ENCODE measurements at regions not wholly inside any gene's neighbourhood (a gene's known extent, or its start where the extent isn't known, plus 50 kb on each side); places are given as distances from the start of the nearest gene placed in this dataset.

DNA sequence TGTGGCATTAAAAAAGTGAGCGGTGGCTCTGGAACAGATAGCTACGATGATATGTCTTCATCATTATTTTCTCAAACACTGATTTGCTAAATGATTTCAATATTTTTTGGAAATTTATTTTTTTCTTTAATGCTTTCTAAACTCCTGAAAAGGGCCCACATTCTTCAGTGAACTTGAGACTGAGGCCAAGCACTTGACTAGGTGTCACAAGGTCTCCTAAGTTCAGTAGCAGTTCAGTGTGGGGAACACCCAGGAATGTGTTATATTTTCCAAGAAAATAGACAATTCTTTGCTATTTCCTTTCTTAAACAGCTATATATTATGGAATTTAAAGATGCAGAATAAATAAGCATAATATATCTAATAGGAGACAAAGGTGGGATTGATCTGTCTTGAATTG, 850.9 kb downstream of the USP25 start:
- DNase-seq (ENCODE audit: low read depth in 2 of 2), result no peak

DNA sequence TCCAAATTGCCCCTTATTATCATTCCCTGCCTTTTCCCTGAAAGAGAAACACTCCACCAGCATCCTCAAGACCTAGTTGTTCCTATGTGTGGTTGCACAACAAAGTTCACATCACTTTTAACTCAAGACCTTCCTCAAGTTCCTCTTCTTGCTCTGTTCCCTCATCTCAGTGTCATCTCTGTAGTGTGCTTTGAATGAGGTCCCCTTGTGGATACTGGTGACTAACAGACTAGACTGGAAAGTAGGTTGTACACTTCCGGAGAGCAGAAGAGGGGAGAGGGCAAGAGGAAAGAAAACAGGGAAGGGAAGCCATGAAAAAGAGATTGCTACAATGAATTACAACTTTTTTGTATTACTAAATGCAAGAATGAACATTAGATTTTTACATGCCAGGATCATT, 853.8 kb downstream of the USP25 start:
- no peak for DNase-seq (ENCODE audit: low read depth in 2 of 2)

DNA sequence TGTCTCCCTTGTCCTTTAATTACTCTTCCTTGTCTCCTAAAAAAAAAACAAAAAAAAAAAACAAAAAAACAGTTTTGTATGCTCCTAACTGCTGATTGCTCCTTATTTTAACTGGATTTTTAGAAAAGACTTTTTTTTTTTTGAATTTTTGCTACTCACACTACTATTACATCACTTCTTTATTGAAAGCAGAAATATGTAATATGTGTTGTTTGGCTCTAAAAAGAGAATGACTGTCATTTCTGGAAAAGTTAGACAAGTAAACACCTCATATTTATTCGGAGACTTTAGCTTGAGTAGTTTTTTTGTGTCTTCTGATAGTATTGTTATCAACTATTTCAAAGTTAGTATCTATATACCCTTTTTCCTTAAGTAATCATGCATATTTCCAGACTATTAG, 855.0 kb downstream of the USP25 start:
- DNase-seq (ENCODE audit: low read depth in 2 of 2), result no peak

GRCh38 chr21:16585896-16586295, 856.1 kb downstream of the USP25 start:
- no peak for DNase-seq (ENCODE audit: low read depth in 2 of 2)

- no peak for DNase-seq (ENCODE audit: low read depth in 2 of 2)
Measured at GRCh38 chr21:16587141-16587581, 857.4 kb downstream of the USP25 start.

DNA sequence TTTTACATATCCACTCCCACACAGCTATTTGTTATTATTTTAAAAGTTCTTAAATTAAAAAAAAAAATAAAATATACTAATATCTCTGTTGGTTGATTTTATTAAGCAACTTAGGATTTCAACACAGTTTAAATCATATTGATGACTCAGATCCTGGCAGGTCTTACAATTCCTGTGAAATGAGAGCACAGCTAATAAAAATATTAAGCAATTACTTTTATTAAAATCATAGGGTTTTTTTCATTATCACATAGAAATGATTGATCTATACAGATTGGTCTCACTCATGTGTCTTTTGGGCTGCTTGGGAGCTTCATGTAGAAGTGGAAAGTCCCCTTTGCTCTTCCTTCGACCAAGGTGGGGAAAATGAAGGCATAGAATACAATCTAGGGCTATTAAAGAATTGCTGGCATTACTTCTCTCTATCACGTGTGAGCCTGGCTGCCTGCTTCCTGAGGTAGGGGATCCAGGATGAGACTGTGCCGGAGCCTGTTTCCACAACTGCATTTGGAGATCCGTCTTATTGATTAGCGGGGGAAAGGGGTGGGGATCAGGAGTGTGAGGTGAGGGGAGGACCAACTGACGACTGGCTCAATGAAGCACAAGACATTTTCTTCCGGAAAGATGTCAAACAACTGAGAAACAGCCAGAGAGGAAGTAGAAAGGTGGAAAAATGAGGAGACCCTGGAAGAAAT, 858.0 kb downstream of the USP25 start:
- no peak for DNase-seq (ENCODE audit: low read depth in 2 of 2)

DNA sequence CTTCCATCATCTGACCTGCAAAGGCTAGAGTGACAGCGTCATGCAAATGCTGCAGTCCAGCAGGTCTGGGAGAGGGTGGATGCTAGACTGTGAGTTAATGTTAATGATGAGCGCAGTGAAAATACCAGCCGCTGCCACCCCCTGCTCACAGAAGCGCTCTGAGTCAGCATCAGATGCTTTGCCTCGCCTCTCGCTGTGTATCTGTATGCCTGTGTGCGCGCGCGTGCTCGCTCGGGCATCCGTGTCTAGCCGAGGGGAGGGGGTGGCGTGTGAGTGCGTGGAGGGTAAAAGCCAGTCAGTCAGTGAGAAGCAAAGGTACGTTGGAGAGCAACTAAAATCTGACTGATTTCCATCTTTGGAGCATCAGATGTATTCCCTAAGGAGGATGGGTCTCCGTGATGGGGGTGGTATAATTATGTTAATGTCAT, 858.7 kb downstream of the USP25 start:
- DNase-seq (ENCODE audit: low read depth in 2 of 2), result no peak

- no peak for DNase-seq (ENCODE audit: low read depth in 2 of 2)
Measured at GRCh38 chr21:16589006-16589898, 859.5 kb downstream of the USP25 start.

DNA sequence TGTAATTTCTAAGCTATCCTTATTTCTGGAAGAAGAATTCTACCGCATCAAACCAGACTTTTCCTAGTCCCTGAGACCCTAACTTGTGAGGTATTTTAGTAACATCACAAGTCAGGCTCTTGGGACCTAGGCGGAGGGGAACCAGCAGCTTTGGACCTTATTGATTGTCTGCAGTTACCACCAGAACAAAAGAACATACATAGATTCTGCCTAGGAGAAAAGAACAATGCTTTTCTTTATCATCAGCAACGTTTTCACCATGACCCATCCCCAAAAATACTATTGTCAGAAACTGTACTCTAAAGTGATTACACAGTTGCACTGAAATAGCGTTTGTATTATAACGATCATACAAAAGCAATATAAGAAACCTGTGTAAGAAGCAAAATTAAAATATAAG, 860.4 kb downstream of the USP25 start:
- DNase-seq (ENCODE audit: low read depth in 2 of 2), result no peak

DNA sequence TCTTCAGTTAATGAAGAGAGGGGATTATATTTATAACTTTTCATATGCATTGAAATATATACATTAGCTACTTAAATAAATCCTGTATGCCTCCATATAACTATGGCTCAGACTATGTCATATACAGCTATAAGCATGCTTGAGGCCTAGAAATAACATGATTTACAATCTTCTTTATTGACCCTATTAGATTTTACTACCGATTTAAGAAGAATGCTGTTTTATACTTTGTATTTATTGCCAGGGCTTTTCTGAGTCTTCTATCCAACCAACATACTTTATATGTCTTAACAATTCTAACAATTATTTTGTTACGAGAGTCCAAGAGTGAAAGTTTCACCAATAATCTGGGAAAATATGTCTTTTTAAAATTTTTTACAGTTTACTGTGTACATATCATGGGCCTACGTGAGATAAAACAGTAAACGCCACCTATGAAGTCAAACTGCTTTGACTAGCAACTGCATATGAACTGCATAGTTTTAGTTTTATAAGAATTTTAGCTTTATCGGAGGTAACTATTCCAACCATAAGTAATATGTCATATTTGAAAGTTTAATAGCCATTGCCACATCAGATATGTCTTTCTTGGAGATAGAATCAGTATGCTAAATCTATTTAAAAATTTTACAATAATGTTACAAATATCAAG, 861.0 kb downstream of the USP25 start:
- no peak for DNase-seq (ENCODE audit: low read depth in 2 of 2)

DNA sequence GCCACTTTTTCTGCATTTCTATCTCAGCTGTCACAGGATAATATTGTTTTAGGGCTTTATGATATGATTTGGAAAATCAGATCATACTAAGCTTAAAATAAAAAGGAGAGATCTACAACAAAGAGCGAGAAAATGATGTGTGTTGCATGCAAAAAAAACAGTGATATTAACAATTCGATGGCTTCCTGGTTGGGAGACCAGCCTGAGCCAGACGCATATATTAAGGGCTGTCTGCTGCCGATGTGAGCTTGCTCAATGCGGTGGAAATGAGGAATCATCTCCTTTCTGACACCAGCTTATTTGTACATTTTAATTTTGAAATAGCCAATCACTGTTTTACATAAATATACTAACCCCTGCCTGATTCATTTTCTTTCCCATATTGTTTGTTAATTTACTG, 862.6 kb downstream of the USP25 start:
- DNase-seq (ENCODE audit: low read depth in 2 of 2), result no peak

GRCh38 chr21:16594191-16594590, 864.4 kb downstream of the USP25 start:
- DNase-seq (ENCODE audit: low read depth in 2 of 2), result no peak

DNA sequence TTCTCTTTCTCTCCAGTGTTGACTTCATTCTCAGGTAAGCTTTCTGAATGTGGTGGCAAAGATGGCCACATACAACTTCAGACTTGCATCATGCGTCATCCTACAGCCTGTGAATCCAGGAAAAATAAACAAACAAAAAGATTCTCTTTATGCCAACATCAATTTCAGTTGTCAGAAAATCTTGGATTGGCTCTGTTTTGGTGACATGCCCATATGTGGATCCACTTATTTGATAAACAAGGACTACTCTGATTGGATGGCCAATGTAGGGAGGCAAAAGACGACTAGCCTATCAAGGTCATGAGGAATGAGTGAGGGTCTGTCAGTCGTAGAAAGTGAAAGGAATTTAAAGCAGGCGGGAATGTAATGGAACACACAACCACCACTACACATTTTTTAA, 866.6 kb downstream of the USP25 start:
- DNase-seq (ENCODE audit: low read depth in 2 of 2), result no peak

- no peak for DNase-seq (ENCODE audit: low read depth in 2 of 2)
Measured at GRCh38 chr21:16597753-16598152, 868.0 kb downstream of the USP25 start.

- no peak for DNase-seq (ENCODE audit: low read depth in 2 of 2)
Measured at GRCh38 chr21:16605597-16605996, 875.8 kb downstream of the USP25 start.

GRCh38 chr21:16606271-16606670, 876.5 kb downstream of the USP25 start:
- DNase-seq (ENCODE audit: low read depth in 2 of 2), result no peak

GRCh38 chr21:16608209-16608830, 878.5 kb downstream of the USP25 start:
- no peak for DNase-seq (ENCODE audit: low read depth in 2 of 2)

DNA sequence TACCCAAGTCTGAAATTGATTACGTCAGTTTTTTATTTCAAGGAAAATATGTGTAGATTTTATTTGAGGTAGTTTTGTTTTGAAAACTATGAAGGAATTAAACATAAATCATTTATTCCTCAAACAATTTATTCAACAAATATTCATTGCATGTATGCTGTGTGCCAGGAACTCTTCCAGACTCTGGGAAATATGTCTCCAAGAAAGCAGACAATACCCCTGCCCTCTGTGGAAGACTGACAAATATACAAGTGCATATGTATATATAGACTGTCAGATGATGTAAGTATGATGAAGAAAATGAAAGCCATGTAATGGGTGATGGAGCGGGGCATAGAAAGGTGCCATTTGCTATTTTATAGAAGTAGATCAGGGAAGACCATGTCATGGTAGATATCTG, 889.5 kb downstream of the USP25 start:
- no peak for DNase-seq (ENCODE audit: low read depth in 2 of 2)

DNA sequence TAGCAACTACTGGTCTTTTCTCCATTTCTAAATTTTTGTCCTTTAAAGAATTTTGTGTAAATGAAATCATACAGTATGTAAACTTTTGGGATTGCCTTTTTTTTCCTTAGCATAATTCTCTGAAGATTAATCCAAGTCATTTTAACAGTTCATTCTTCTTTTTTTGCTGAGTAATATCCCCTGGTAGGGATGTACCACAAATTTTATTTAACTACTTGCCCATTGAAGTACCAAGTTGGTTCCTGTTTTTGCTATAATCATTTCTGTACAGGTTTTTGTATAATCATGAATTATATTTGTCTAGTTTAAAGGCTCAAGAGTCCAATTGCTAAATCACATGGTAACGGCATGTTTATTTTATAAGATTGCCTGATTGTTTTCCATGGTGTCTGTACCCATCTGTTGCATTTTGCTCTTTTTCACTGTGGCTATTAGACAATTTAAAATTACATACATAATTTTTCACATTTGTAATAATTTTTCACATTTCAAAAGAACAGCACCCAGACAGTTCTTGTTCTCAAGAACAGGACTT, 891.1 kb downstream of the USP25 start:
- no peak for DNase-seq (ENCODE audit: low read depth in 2 of 2)

DNA sequence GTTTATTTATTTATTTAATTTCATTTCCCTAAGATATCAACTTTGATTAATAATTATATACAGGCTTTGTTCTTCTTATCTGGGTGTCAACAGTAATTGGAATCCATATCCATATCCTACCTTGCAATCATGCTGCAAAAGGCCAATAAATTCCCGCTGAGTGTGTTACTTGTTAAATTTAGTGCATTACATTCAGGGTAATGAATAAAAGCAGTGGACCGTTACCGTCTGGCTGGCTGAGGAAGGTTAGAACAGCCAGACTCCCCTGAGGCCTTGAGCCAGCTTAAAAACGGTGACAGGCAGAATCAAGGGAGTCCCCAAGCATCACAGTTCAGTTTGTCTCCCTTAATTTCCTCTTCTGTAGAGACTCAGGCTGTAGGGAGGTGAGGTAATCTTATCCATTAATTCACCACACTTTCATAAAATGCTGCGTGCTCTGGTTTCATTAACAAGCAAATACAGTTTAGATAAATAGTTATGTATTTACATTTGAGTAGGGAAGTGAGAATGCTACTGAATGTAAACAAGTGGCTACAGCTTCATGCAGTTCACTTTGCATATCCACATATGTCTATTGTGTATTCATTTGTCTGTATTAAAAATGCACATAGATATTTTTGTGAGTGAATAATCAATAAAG, 888.2 kb upstream of the CXADR start:
- no peak for DNase-seq (ENCODE audit: low read depth in 2 of 2)

- no peak for DNase-seq (ENCODE audit: low read depth in 2 of 2)
Measured at GRCh38 chr21:16625491-16625890, 887.4 kb upstream of the CXADR start.

Data from activated CD4-positive, alpha-beta T cell treated with anti-CD3 and anti-CD28 coated beads for 24 hours (primary cell).